ENCODE measurements at regions not wholly inside any gene's neighbourhood (a gene's known extent, or its start where the extent isn't known, plus 50 kb on each side); places are given as distances from the start of the nearest gene placed in this dataset.
A peak's percentile ranks its signal among the peaks of the same experiment; 100 is the strongest.

- peak; percentile 83 for DNase-seq
- Histone ChIP-seq H3K4me3 (no peak overlapping the region), H3K27me3 (no peaks in the 10 kb centered on the region), H3K27ac (peak overlapping the region; percentile 48), H3K9ac (ENCODE audit: low read depth in 2 of 2, low read length in 2 of 2) (no peak overlapping the region), H3K4me1 (no peaks in the 10 kb centered on the region), H3K36me3 (no peaks in the 10 kb centered on the region), H3K9me3 (no peaks in the 10 kb centered on the region)
- intact Hi-C loops (cut with DNase I) = no loop called here
- TF ChIP-seq, protein P1, sequence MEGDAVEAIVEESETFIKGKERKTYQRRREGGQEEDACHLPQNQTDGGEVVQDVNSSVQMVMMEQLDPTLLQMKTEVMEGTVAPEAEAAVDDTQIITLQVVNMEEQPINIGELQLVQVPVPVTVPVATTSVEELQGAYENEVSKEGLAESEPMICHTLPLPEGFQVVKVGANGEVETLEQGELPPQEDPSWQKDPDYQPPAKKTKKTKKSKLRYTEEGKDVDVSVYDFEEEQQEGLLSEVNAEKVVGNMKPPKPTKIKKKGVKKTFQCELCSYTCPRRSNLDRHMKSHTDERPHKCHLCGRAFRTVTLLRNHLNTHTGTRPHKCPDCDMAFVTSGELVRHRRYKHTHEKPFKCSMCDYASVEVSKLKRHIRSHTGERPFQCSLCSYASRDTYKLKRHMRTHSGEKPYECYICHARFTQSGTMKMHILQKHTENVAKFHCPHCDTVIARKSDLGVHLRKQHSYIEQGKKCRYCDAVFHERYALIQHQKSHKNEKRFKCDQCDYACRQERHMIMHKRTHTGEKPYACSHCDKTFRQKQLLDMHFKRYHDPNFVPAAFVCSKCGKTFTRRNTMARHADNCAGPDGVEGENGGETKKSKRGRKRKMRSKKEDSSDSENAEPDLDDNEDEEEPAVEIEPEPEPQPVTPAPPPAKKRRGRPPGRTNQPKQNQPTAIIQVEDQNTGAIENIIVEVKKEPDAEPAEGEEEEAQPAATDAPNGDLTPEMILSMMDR (IDR thresholded peaks at IDR 0.05) = no peak
These were observed 106.5 kb upstream of the SLC44A3 start for GRCh38 chr1:94713472-94714141.

- DNase-seq = no peak
- Histone ChIP-seq H3K4me1 (no peaks in the 10 kb centered on the region), H3K27ac (no peak overlapping the region), H3K36me3 (no peaks in the 10 kb centered on the region), H3K27me3 (no peaks in the 10 kb centered on the region), H3K4me3 (no peak overlapping the region), H3K9ac (ENCODE audit: low read depth in 2 of 2, low read length in 2 of 2) (no peak overlapping the region), H3K9me3 (no peaks in the 10 kb centered on the region)
- TF ChIP-seq, protein P1 (IDR thresholded peaks at IDR 0.05) = no peak
- intact Hi-C loops (cut with DNase I) = no loop called here
These were observed 110.1 kb upstream of the SLC44A3 start for GRCh38 chr1:94709891-94710581.

GRCh38 chr1:94708811-94709210, 111.3 kb upstream of the SLC44A3 start:
- intact Hi-C loops (cut with DNase I) = no loop called here
- Histone ChIP-seq H3K4me1 (no peaks in the 10 kb centered on the region), H3K9ac (ENCODE audit: low read depth in 2 of 2, low read length in 2 of 2) (no peak overlapping the region), H3K27ac (no peak overlapping the region), H3K4me3 (no peak overlapping the region), H3K36me3 (no peaks in the 10 kb centered on the region), H3K9me3 (no peaks in the 10 kb centered on the region), H3K27me3 (no peaks in the 10 kb centered on the region)
- DNase-seq = no peak
- TF ChIP-seq, protein P1 (IDR thresholded peaks at IDR 0.05) = no peak

DNA sequence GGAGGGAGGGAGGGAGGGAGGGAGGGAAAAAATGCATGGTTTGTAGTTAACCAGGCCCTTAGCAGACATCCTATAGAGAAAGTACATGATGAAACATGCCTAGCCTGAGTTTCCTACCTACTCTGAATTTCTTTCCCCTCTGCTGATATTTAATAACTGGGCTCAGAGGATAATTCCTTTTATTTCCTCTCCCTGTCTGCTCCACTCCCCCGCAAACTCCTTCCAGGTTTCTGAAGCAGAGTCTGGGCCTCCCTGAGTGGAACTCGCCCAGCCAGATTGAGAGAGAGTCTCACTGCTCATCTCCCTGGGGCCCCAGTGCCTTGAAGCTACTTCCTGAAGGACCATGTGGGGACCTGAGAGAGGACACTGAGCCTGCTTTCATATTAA, 111.9 kb upstream of the SLC44A3 start:
- no peak for DNase-seq
- H3K9me3 ChIP-seq = no peaks in the 10 kb centered on the region
- H3K4me1 ChIP-seq = no peaks in the 10 kb centered on the region
- no peak overlapping the region for H3K27ac ChIP-seq
- TF ChIP-seq, protein P1 (IDR thresholded peaks at IDR 0.05) = no peak
- H3K9ac ChIP-seq (ENCODE audit: low read depth in 2 of 2, low read length in 2 of 2) = no peak overlapping the region
- no peak overlapping the region for H3K4me3 ChIP-seq
- H3K36me3 ChIP-seq = no peaks in the 10 kb centered on the region
- intact Hi-C loops (cut with DNase I) = no loop called here
- H3K27me3 ChIP-seq = no peaks in the 10 kb centered on the region

- TF ChIP-seq, protein P1 (IDR thresholded peaks at IDR 0.05) = no peak
- no peak overlapping the region for H3K27ac ChIP-seq
- no peak for DNase-seq
- no peak overlapping the region for H3K4me3 ChIP-seq
- no peak overlapping the region for H3K9ac ChIP-seq (ENCODE audit: low read depth in 2 of 2, low read length in 2 of 2)
- H3K36me3 ChIP-seq = no peaks in the 10 kb centered on the region
- no peaks in the 10 kb centered on the region for H3K4me1 ChIP-seq
- H3K9me3 ChIP-seq = no peaks in the 10 kb centered on the region
- intact Hi-C loops (cut with DNase I) = no loop called here
- H3K27me3 ChIP-seq = no peaks in the 10 kb centered on the region
These were observed 112.5 kb upstream of the SLC44A3 start for GRCh38 chr1:94707321-94708298.

Data from colonic mucosa (tissue), 4 donors.